ENCODE measurements at regions not wholly inside any gene's neighbourhood (a gene's known extent, or its start where the extent isn't known, plus 50 kb on each side); places are given as distances from the start of the nearest gene placed in this dataset.
A peak's percentile ranks its signal among the peaks of the same experiment; 100 is the strongest.
"Not testable (repeated sequence)": the region's sequence is repeated elsewhere in the genome, so short reads cannot be mapped to it uniquely, and the experiment has no call there.

- 21% methylated on average over 6 of the region's 8 CpGs for WGBS (ENCODE audit: insufficient coverage)
- Histone ChIP-seq H3K4me3 (ENCODE audit: low read length) (no peak overlapping the region), H3K27me3 (ENCODE audit: control insufficient read depth, insufficient read depth, low read length) (no peaks in the 10 kb centered on the region), H3K36me3 (ENCODE audit: control insufficient read depth, insufficient read depth, low read length) (no peaks in the 10 kb centered on the region), H3K27ac (ENCODE audit: low read length) (peak overlapping the region; percentile 42), H3K9me3 (replicated peaks; ENCODE audit: control insufficient read depth, low read depth, low read length) (no peaks in the 10 kb centered on the region), H3K4me1 (ENCODE audit: control insufficient read depth, insufficient read depth, low read length) (peaks cover 14% of the 10 kb centered on the region)
- peak; percentile 72 for DNase-seq
These were observed 142.9 kb upstream of the PCGF5 start for GRCh38 chr10:91077549-91078071.

GRCh38 chr10:91080776-91081175, 139.7 kb upstream of the PCGF5 start:
- Histone ChIP-seq H3K4me1 (ENCODE audit: control insufficient read depth, insufficient read depth, low read length) (peaks cover 14% of the 10 kb centered on the region), H3K27ac (ENCODE audit: low read length) (no peak overlapping the region), H3K36me3 (ENCODE audit: control insufficient read depth, insufficient read depth, low read length) (no peaks in the 10 kb centered on the region), H3K9me3 (replicated peaks; ENCODE audit: control insufficient read depth, low read depth, low read length) (no peaks in the 10 kb centered on the region), H3K27me3 (ENCODE audit: control insufficient read depth, insufficient read depth, low read length) (no peaks in the 10 kb centered on the region), H3K4me3 (ENCODE audit: low read length) (no peak overlapping the region)
- DNase-seq = no peak
- no CpG with 5 or more reads among the region's 1 CpG for WGBS (ENCODE audit: insufficient coverage)

- Histone ChIP-seq H3K4me1 (ENCODE audit: control insufficient read depth, insufficient read depth, low read length) (peaks cover 6% of the 10 kb centered on the region), H3K9me3 (replicated peaks; ENCODE audit: control insufficient read depth, low read depth, low read length) (no peaks in the 10 kb centered on the region), H3K36me3 (ENCODE audit: control insufficient read depth, insufficient read depth, low read length) (no peaks in the 10 kb centered on the region), H3K27me3 (ENCODE audit: control insufficient read depth, insufficient read depth, low read length) (no peaks in the 10 kb centered on the region), H3K27ac (ENCODE audit: low read length) (no peak overlapping the region), H3K4me3 (ENCODE audit: low read length) (no peak overlapping the region)
- WGBS (ENCODE audit: insufficient coverage) = 60% methylated on average over 1 of the region's 7 CpGs
- no peak for DNase-seq
These were observed 138.0 kb upstream of the PCGF5 start for GRCh38 chr10:91082447-91082846.

GRCh38 chr10:91088300-91089140, 131.9 kb upstream of the PCGF5 start:
- WGBS (ENCODE audit: insufficient coverage) = 53% methylated on average over 2 of the region's 7 CpGs
- DNase-seq = peak; percentile 34
- H3K27ac ChIP-seq (ENCODE audit: low read length) = no peak overlapping the region
- H3K27me3 ChIP-seq (ENCODE audit: control insufficient read depth, insufficient read depth, low read length) = no peaks in the 10 kb centered on the region
- no peaks in the 10 kb centered on the region for H3K36me3 ChIP-seq (ENCODE audit: control insufficient read depth, insufficient read depth, low read length)
- peaks cover 3% of the 10 kb centered on the region for H3K4me1 ChIP-seq (ENCODE audit: control insufficient read depth, insufficient read depth, low read length)
- no peak overlapping the region for H3K4me3 ChIP-seq (ENCODE audit: low read length)
- H3K9me3 ChIP-seq (replicated peaks; ENCODE audit: control insufficient read depth, low read depth, low read length) = peaks cover 4% of the 10 kb centered on the region

- no peaks in the 10 kb centered on the region for H3K27me3 ChIP-seq (ENCODE audit: control insufficient read depth, insufficient read depth, low read length)
- peaks cover 4% of the 10 kb centered on the region for H3K9me3 ChIP-seq (replicated peaks; ENCODE audit: control insufficient read depth, low read depth, low read length)
- H3K4me3 ChIP-seq (ENCODE audit: low read length) = no peak overlapping the region
- H3K27ac ChIP-seq (ENCODE audit: low read length) = no peak overlapping the region
- 49% methylated on average over 3 of the region's 5 CpGs for WGBS (ENCODE audit: insufficient coverage)
- peak; percentile 30 for DNase-seq
- H3K4me1 ChIP-seq (ENCODE audit: control insufficient read depth, insufficient read depth, low read length) = peaks cover 3% of the 10 kb centered on the region
- H3K36me3 ChIP-seq (ENCODE audit: control insufficient read depth, insufficient read depth, low read length) = no peaks in the 10 kb centered on the region
These were observed 129.5 kb upstream of the PCGF5 start for GRCh38 chr10:91090761-91091529.

- peaks cover 3% of the 10 kb centered on the region for H3K4me1 ChIP-seq (ENCODE audit: control insufficient read depth, insufficient read depth, low read length)
- H3K9me3 ChIP-seq (replicated peaks; ENCODE audit: control insufficient read depth, low read depth, low read length) = peaks cover 5% of the 10 kb centered on the region
- WGBS (ENCODE audit: insufficient coverage) = 80% methylated on average over 1 of the region's 2 CpGs
- DNase-seq = no peak
- H3K27ac ChIP-seq (ENCODE audit: low read length) = no peak overlapping the region
- H3K36me3 ChIP-seq (ENCODE audit: control insufficient read depth, insufficient read depth, low read length) = no peaks in the 10 kb centered on the region
- no peaks in the 10 kb centered on the region for H3K27me3 ChIP-seq (ENCODE audit: control insufficient read depth, insufficient read depth, low read length)
- H3K4me3 ChIP-seq (ENCODE audit: low read length) = no peak overlapping the region
These were observed 128.7 kb upstream of the PCGF5 start for GRCh38 chr10:91091780-91092179.

- Histone ChIP-seq H3K27ac (ENCODE audit: low read length) (no peak overlapping the region), H3K4me3 (ENCODE audit: low read length) (no peak overlapping the region), H3K27me3 (ENCODE audit: control insufficient read depth, insufficient read depth, low read length) (no peaks in the 10 kb centered on the region), H3K4me1 (ENCODE audit: control insufficient read depth, insufficient read depth, low read length) (no peaks in the 10 kb centered on the region), H3K36me3 (ENCODE audit: control insufficient read depth, insufficient read depth, low read length) (no peaks in the 10 kb centered on the region), H3K9me3 (replicated peaks; ENCODE audit: control insufficient read depth, low read depth, low read length) (peaks cover 11% of the 10 kb centered on the region)
- no CpG with 5 or more reads among the region's 3 CpGs for WGBS (ENCODE audit: insufficient coverage)
- no peak for DNase-seq
These were observed 124.2 kb upstream of the PCGF5 start for GRCh38 chr10:91096274-91096673.

GRCh38 chr10:91097313-91097712, 123.2 kb upstream of the PCGF5 start:
- H3K4me3 ChIP-seq (ENCODE audit: low read length) = no peak overlapping the region
- H3K36me3 ChIP-seq (ENCODE audit: control insufficient read depth, insufficient read depth, low read length) = no peaks in the 10 kb centered on the region
- no peak overlapping the region for H3K27ac ChIP-seq (ENCODE audit: low read length)
- H3K4me1 ChIP-seq (ENCODE audit: control insufficient read depth, insufficient read depth, low read length) = no peaks in the 10 kb centered on the region
- H3K27me3 ChIP-seq (ENCODE audit: control insufficient read depth, insufficient read depth, low read length) = no peaks in the 10 kb centered on the region
- H3K9me3 ChIP-seq (replicated peaks; ENCODE audit: control insufficient read depth, low read depth, low read length) = peaks cover 11% of the 10 kb centered on the region
- no peak for DNase-seq

GRCh38 chr10:91098021-91098420, 122.4 kb upstream of the PCGF5 start:
- not testable (repeated sequence) for H3K4me3 ChIP-seq (ENCODE audit: low read length); DNase-seq; H3K27me3 ChIP-seq (ENCODE audit: control insufficient read depth, insufficient read depth, low read length); H3K27ac ChIP-seq (ENCODE audit: low read length); H3K4me1 ChIP-seq (ENCODE audit: control insufficient read depth, insufficient read depth, low read length); H3K36me3 ChIP-seq (ENCODE audit: control insufficient read depth, insufficient read depth, low read length)
- WGBS (ENCODE audit: insufficient coverage) = no CpG with 5 or more reads among the region's 2 CpGs
- peaks cover 11% of the 10 kb centered on the region for H3K9me3 ChIP-seq (replicated peaks; ENCODE audit: control insufficient read depth, low read depth, low read length)

- Histone ChIP-seq H3K4me1 (ENCODE audit: control insufficient read depth, insufficient read depth, low read length) (peaks cover 12% of the 10 kb centered on the region), H3K4me3 (ENCODE audit: low read length) (no peak overlapping the region), H3K36me3 (ENCODE audit: control insufficient read depth, insufficient read depth, low read length) (no peaks in the 10 kb centered on the region), H3K9me3 (replicated peaks; ENCODE audit: control insufficient read depth, low read depth, low read length) (peaks cover under 1% of the 10 kb centered on the region), H3K27ac (ENCODE audit: low read length) (no peak overlapping the region), H3K27me3 (ENCODE audit: control insufficient read depth, insufficient read depth, low read length) (no peaks in the 10 kb centered on the region)
- no CpG with 5 or more reads among the region's 5 CpGs for WGBS (ENCODE audit: insufficient coverage)
- DNase-seq = peak; percentile 3
These were observed 116.9 kb upstream of the PCGF5 start for GRCh38 chr10:91103384-91104192.

Measured in muscle of leg (tissue), 3 donors.